Stimulated activated CD4-positive, alpha-beta T cell treated with anti-CD3 and anti-CD28 coated beads, TNF-alpha, amount 100 ng/mL, for 24 hours (primary cell): ENCODE measurements at regions not wholly inside any gene's neighbourhood (a gene's known extent, or its start where the extent isn't known, plus 50 kb on each side); places are given as distances from the start of the nearest gene placed in this dataset.
"Not testable (repeated sequence)": the region's sequence is repeated elsewhere in the genome, so short reads cannot be mapped to it uniquely, and the experiment has no call there.

Experiments
- DNase-seq, 3 experiments: peaks; one replicate each; pipeline ENCODE4 v3.0.0-alpha.2; 2020; ENCODE audit warnings: low read depth in 3 of 3

DNA sequence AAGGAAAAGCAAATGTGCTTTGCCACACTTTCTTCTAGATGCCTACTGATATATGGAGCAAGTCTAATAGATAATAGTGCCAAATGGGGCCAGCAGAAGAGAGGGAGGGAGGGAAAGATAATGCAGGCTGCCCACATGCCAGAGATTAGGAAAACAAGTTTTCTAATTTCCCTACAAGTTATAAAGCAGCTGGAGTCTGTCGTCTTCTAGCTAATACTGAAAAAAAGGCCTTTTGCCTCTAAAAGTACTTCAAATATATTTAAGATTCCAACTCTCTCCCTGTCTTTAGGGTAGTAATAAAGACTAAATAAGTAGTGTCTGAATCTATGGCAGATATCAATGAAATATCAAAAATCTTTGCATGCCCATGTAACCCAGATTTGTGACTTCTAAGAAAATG lies 632.0 kb upstream of the MIR17HG start:
- DNase-seq: no peak

DNA sequence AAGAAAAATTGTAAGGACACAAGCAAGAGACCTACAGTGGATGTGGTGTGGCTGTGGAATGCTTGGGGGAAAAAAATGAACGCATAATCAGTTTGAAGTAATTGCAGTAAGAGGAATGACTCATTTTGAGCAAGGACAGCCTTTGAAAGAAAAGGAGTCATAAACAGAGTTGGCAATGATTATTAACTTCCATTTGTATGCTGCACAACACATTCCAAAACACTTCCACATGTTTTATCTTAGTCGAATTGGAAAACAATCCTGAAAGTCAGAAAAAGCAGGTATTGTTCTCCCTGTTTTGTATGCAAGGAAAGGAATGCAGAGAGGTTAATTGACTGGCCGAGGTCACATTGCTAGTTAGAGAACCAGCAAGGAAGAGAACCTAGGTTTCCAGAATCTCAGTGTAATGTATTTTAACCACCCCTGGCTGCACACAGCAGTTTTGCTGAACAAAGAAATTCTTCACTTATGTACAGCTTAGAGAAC lies 630.0 kb upstream of the MIR17HG start:
- DNase-seq: no peak

DNA sequence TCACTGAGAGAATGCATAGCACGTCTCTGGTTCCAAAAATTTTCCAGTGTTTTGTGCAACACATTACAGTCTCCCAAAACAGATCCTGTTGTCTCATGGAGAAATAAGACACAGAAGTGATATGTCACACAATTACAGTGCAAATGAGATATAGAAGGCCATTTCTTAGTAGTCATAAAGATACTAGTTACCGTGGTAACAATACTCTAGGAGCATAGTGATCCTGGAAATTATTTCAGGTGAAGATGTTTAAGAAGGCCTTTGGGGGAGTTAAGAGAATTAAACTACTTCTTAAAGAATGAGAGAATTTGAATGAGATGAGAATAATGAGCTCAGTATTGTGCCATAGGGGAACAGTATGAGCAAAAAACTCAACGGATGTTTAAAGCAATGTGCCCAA lies 628.0 kb upstream of the MIR17HG start:
- no peak for DNase-seq

DNA sequence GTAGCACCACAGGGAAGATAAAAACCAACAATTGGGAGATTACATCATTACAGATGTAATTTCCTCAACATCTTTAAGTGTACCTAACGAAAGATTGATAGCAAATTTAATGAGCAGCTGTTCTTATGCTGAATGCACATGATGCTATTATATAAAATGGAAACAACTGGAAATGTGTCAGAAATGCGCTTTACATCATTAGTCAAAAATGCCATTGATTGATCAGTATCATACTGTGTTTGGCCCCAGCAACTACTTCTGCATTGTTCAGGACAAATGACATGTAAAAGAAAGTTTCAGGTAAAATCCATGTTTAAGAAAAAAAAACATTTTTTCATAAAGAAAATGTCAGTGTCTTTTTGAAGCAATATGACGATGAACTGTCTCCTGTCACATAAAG lies 625.5 kb upstream of the MIR17HG start:
- DNase-seq: no peak

DNA sequence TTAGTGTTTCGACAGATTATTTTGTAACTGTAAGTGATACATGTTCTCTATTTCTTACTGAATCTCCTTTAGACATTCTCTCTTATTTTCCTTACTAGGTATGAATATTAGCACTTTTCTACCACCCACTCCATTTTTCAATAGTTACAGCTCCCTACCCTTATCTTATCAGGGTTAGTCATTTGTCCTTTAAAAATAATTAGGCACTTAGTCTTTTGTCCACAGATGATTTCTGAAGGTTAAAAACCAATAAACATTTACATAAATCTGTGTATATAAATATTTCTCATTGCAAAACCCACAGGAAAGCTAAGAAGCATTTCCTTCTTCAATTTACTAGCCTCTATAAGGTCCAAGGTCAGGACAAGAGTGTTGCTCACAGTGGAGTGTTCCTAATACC lies 624.1 kb upstream of the MIR17HG start:
- no peak for DNase-seq

DNA sequence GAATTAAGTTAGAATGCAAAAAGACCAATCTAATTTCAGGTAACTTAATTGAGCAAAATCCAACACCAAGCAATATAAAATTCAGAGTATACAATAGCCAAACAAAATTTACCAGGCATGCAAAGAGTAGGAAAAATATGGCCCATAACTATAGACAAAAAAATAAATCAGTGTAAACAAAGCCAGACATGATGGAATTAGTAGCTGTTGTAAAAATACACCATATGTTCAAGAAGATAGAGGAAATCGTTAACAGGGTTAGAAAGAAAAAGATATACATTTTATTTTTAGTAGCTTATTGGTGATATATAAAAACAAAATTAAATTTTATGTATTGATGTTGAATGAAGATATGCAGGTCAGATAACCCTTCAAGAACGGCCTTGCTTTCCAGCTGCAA lies 621.1 kb upstream of the MIR17HG start:
- DNase-seq: no peak

DNA sequence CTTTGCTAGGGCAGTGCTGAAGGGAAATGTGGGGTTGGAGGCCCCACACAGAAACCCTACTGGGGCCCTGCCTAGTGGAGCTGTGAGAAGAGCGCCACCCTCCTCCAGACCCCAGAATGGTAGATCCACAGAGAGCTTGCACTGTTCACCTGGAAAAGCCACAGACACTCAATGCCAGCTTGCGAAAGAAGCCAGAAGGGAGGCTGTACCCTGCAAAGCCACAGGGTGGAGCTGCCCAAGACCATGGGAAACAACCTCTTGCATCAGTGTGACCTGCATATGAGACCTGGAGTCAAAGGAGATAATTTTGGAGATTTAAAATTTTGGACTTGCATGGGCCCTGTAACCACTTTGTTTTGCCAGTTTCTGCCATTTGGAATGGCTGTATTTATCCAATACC lies 615.4 kb upstream of the MIR17HG start:
- DNase-seq: no peak

DNA sequence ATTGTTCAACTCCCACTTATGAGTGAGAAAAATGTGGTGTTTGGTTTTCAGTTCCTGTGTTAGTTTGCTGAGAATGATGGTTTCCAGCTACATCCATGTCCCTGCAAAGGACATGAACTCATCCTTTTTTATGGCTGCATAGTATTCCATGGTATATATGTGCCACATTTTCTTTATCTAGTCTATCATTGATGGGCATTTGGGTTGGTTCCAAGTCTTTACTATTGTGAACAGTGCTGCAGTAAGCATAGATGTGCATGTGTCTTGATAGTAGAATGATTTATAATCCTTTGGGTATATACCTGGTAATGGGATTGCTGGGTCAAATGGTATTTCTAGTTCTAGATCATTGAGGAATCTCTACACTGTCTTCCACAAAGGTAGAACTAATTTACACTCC lies 613.0 kb upstream of the MIR17HG start:
- not testable (repeated sequence) for DNase-seq

DNA sequence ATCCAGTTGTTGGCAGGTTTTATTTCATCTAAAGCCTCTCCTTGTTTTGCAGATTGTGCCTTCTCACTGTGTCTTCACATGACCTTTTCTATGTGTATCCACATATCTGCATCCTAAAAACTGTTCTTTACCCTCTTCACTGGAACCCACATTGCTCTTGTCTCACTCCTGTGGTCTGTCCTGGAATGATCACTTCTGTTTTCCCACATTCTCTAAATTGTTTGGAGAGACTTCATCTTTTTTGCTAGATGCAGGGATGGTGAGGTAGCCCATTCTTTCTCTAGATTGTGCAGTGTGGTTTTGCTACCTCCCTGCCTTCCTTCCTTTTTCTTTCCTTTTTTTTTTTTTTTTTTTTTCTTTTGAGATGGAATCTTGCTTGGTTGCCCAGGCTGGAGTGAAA lies 608.6 kb upstream of the MIR17HG start:
- DNase-seq: no peak

DNA sequence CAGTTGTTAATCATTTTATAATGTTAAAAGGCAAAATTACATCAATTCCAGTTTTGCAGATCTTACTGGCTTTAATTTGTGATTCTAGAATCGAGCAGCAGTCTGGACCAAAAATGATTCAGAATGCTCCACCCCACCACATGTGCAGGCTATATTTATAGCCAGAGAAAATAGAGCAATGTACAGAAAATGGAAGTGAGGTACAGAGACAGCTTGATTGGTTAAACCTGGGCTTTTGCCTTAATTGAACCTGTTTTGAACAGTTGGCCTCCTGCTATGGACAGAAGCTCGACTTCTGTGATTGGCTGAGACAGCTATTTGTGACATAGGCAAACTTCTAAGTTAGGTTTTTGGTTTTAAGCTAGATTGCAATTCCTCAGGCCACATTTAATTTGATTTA lies 607.4 kb upstream of the MIR17HG start:
- no peak for DNase-seq

DNA sequence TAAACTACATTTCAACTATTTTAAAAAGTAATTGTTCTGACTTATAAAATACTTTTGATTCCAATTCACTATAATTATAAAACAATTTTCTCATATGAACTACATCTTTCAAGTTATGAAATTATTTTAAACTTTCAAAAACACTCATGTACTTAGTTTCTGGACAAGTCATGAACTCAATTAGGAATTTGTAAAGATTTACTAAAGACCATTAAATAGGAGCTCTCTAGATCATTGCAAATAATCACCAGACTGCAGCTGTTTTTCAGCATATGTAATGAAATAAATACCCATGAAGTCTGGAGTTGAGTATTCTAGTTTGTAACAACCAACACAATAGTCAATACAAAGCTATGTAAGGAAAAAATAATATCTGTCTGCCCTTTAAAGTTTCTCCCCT lies 605.1 kb upstream of the MIR17HG start:
- no peak for DNase-seq

DNA sequence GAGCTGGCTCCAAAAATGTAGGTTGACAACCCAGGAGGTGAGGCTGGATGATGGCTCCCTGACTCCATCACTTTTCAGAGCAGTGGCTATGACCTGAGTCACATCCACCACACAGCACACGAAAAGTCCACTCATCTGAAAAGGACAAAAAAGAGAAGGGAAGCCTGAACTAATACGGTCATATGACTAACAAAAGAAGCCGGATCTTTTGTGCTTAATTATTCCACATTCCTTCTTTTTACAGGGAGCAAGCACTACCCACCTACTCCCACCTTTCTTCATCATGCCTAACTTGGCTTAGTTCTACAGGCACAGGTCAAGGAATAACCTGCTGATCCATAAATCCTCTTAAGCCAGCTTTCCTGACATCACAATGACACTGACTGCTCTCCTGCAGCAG lies 601.3 kb upstream of the MIR17HG start:
- DNase-seq: no peak

DNA sequence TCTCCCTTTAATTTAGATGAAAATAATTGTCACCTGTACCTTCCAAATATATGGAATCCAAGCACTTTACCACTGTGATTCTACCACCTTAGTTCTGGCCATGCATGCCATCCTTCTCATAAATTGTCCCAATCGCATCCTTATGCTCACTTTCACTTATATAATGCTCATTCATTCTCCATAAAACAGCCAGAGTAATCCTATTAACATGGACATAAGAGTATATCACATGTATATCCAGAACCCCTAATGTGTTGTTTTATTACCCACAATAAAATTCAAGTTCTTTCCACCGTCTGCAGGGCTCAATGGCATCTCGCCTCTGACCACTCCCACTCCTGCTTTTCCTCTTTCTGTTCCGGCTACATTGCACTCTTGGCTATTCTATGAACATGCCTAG lies 597.5 kb upstream of the MIR17HG start:
- no peak for DNase-seq

DNA sequence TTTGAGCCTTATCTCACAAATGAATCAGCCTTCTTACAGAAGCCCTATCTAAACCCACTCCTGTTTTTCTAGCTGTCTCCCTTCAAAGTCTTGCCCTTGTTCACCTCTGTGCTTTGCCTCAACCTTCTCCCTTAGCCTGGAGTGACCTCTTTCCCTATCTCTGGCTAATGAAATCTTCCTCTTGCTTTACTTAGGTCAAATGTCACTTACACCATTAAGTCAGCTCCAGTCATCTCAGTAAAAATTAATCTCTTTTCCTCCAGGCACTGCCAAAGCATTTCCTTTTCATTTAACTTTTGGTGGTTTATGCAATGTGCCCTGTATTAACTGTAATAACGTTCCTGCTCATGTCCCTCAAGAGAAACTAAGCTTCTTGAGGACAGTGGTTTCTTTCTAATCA lies 596.5 kb upstream of the MIR17HG start:
- no peak for DNase-seq

DNA sequence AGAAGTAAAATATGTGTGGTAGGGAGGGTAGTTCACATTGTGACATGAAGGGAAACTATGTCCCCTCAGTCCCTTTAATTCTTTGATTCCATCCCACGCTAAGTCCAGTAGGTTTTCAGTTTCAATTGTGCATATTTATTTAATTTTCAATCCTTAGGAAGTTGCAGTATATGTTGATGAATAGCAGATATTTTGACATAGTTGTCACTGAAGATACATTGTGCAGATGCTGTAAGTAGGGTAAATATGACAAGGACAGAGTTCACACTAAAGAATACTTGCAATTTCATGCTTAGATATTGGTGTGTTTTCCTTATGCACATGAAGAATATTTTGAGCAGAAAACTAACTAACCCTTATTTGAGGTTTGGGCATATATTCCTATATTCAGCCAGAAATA lies 595.4 kb upstream of the MIR17HG start:
- DNase-seq: no peak

DNA sequence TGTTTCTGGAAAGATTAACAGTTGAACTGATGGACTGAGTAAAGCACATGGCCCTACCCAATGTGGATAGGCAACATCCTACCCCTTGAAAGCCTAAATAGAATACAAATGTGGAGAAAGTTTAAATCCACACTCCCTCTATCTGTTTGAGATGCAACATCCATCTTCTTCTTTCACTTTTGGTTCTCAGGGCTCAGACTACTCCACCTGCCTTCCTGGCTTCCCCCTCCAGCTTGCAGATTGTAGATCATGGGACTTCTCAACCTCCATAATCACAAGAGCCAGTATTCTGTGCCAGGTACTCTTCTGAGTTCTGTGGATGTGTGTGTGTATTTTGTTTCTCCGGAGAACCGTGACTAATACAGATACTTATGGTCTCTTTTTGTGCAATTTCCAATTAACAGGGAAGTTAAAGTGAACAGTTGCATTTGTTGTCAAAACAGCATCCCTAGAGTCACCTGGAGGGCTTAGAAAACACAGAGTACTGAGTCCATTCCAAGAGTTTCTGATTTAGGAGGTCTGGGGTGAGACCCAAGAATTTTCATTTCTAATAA lies 590.3 kb upstream of the MIR17HG start:
- no peak for DNase-seq

DNA sequence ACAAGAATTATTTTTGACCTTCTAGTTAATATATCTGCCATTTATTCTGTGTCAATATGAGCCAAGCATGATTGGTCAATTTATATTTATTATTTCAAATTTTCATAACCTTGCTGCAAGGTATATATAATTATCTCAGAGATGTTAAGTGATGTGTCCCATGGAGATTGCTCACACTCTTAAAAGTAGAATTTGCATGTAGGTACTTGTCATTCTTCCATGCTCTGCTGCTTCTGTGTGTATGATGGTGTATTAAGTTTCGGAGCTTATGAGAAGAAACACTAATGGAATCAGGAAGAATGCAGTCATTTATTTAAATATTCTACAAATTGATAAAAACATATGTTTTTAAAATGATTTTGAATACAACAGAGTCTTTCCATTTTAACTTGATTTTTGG lies 586.8 kb upstream of the MIR17HG start:
- DNase-seq: no peak

DNA sequence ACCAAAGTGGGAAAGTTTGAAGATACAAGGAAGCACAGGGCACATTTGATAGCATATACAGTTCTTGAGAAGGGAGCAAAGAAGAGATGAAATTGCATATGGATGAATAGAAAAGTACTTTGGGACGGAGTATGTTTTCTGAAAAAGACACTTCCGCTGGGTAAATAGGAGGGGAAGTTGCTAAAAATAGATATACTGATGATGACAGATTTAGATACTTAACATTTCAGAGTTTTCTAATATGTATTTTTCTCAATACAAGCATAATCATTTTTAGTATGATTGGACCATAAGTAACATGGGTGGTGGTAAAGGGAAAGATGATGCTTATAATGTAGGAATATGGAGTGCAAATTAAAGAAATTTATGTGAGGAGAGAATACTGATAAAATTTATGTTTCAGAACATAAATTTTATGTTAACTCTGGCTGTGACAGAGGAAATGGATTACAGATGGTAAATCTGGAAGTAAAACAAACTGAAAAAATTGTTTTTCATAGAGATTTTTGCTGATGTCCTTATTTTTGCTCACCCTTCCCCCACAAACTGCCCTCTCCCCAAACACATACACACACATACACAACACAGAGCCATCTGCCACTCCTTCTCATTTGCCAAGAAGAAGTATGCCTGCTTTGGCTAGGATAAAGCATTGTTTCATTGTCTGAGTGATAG lies 583.9 kb upstream of the MIR17HG start:
- no peak for DNase-seq

DNA sequence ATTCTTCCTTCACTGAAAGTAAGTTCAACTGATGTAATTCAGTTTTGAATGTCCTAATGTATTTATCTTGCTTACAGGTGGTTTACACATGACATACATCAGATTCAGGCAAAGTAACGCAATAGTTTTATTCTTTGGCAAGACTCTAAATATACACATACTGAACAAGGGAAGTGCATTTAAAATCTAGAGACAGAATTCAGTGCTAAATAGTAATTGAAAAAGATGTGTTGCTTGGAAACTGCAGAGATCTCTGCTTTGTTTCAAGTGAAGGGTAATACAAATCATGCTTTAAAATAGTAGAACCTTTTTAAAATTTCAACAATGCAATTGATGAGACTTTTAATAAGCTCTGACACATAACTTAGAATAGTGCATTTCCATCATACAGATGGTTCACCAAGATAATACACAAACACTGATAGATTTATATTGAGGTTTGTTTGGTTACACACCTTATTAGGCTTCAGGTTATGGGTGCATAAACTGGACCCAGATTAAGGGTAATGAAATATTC lies 581.0 kb upstream of the MIR17HG start:
- no peak for DNase-seq

DNA sequence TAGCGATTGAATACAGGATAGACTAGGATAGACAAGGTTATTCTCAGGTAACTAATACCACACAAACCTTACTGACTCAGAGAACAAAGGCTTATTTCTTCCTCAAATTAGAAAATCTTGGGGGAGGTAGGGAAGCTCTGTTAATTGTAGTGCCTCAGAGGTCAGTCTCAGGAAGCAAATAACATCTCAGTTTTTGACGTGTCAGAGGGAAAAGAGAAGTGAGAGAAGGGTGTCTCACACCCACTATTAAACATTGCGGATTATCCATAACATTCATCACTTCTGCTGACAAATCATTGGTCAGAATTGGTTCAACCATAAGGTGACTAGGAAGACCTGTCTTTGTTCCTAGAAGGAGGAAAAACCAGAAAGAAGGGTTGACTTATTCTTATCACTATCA lies 579.4 kb upstream of the MIR17HG start:
- DNase-seq: no peak

DNA sequence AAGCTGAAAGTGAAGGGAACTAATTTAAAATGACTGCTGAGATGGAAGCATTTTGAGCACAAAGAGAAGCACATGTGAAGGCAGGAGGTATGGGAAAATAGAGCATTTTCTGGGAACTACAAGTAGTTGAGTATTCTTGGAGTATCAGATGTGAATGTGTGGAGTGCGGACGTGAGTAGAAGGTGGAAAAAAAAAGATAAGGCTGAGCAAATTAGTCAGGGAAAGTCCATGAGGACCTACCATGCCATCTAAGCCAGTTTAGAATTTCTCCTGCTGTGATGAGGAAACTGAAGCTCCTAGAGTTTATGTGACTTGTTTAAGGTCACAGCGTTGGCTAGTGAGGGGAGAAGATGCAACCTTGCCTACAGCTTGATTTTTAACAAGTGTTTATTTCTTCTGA lies 578.1 kb upstream of the MIR17HG start:
- no peak for DNase-seq

DNA sequence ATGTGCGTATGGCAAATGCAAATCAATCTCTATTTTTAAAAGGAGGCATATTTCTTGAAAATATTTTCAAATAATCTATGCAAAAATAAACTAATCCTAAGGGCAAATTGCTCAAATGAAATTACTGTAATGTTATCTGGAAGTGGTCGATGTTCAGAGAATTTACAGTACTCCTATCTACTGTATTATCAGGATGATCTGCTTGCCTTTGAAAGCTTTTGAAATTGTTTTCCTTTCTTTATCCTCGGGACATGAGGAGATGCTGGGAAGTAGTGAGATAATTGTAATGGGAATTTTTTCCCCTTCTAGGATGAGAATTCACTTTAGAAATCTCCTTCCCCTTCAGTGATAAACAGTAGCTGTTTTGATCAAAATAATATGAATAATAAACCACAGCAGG lies 577.2 kb upstream of the MIR17HG start:
- DNase-seq: no peak

DNA sequence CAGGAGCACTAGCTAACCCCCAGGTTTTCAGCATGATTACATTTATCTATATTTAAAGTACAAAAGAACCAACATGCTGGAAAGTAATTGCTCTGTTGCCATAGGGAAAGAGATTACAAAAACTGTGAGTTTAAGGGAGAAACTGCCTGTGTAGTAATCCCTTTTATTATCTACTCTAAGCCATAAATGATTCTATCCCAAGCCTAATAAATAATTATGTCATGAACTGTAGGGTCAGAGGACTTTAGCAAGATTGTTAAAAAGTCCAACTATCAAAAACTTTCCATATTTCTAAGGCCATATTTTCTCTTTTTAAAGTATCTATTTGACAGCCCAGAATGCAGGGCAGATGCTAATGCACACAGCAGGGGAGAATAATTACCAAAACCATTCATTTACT lies 573.8 kb upstream of the MIR17HG start:
- DNase-seq: no peak
